ENCODE measurements at regions not wholly inside any gene's neighbourhood (a gene's known extent, or its start where the extent isn't known, plus 50 kb on each side); places are given as distances from the start of the nearest gene placed in this dataset.

DNA sequence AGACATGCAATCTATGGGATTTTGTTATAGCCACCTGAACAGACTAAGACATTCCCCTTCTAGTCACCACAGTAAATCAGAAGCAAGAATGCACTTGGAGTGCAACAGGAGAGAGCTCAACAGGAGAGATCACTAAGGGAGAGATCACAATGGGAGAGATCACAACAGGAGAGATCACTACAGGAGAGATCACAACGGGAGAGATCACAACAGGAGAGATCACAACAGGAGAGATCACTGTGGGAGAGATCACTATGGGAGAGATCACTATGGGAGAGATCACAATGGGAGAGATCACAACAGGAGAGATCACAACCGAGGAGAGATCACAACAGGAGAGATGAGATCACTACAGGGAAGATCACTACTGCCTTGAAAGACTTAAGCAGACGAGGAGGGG, 238.5 kb upstream of the PITRM1 start:
- TF ChIP-seq GATA2 (IDR thresholded peaks at IDR 0.05; ENCODE audit: low read depth, low read length) (no peak), GATA3 (IDR thresholded peaks at IDR 0.05; ENCODE audit: low read depth, low read length) (no peak)

Data from SH-SY5Y (cell line).